ENCODE measurements at regions not wholly inside any gene's neighbourhood (a gene's known extent, or its start where the extent isn't known, plus 50 kb on each side); places are given as distances from the start of the nearest gene placed in this dataset.
A peak's percentile ranks its signal among the peaks of the same experiment; 100 is the strongest.

- no peak for DNase-seq
These were observed 126.8 kb downstream of the ADRA2A start for GRCh38 chr10:111203615-111204014.

- no peak for DNase-seq
These were observed 128.0 kb downstream of the ADRA2A start for GRCh38 chr10:111204838-111205237.

GRCh38 chr10:111206521-111206920 lies 129.7 kb downstream of the ADRA2A start:
- DNase-seq: no peak

- no peak for DNase-seq
These were observed 130.7 kb downstream of the ADRA2A start for GRCh38 chr10:111207500-111207899.

- DNase-seq: no peak
These were observed 132.1 kb downstream of the ADRA2A start for GRCh38 chr10:111208951-111209350.

- DNase-seq: no peak
These were observed 132.9 kb downstream of the ADRA2A start for GRCh38 chr10:111209692-111210091.

- DNase-seq: no peak
These were observed 134.4 kb downstream of the ADRA2A start for GRCh38 chr10:111211241-111211640.

GRCh38 chr10:111211706-111212105 lies 134.9 kb downstream of the ADRA2A start:
- DNase-seq: no peak

- DNase-seq: no peak
These were observed 145.1 kb downstream of the ADRA2A start for GRCh38 chr10:111221682-111222480.

GRCh38 chr10:111222961-111223360 lies 146.1 kb downstream of the ADRA2A start:
- DNase-seq: no peak

- no peak for DNase-seq
These were observed 154.9 kb downstream of the ADRA2A start for GRCh38 chr10:111231779-111232178.

- no peak for DNase-seq
These were observed 156.6 kb downstream of the ADRA2A start for GRCh38 chr10:111233439-111233838.

- DNase-seq: no peak
These were observed 157.5 kb downstream of the ADRA2A start for GRCh38 chr10:111234234-111234913.

- DNase-seq: no peak
These were observed 158.1 kb downstream of the ADRA2A start for GRCh38 chr10:111234914-111235302.

- no peak for DNase-seq
These were observed 163.5 kb downstream of the ADRA2A start for GRCh38 chr10:111240348-111240747.

GRCh38 chr10:111243126-111243525 lies 166.3 kb downstream of the ADRA2A start:
- no peak for DNase-seq

GRCh38 chr10:111246136-111246535 lies 169.3 kb downstream of the ADRA2A start:
- DNase-seq: no peak

- DNase-seq: no peak
These were observed 170.1 kb downstream of the ADRA2A start for GRCh38 chr10:111246814-111247452.

- no peak for DNase-seq
These were observed 171.1 kb downstream of the ADRA2A start for GRCh38 chr10:111247781-111248389.

GRCh38 chr10:111249925-111250324 lies 173.1 kb downstream of the ADRA2A start:
- DNase-seq: peak; percentile 9

GRCh38 chr10:111261081-111261615 lies 184.3 kb downstream of the ADRA2A start:
- DNase-seq: no peak

- DNase-seq: no peak
These were observed 188.5 kb downstream of the ADRA2A start for GRCh38 chr10:111265341-111265740.

- no peak for DNase-seq
These were observed 189.3 kb downstream of the ADRA2A start for GRCh38 chr10:111266165-111266564.
